LoVo (cell line): ENCODE measurements at regions not wholly inside any gene's neighbourhood (a gene's known extent, or its start where the extent isn't known, plus 50 kb on each side); places are given as distances from the start of the nearest gene placed in this dataset.
"Not testable (repeated sequence)": the region's sequence is repeated elsewhere in the genome, so short reads cannot be mapped to it uniquely, and the experiment has no call there.

ENCODE experiments used
- DNase-seq: peaks from one replicate; pipeline ENCODE4 v3.0.0-alpha.2; 2016; ENCODE audit warnings: low spot score

DNA sequence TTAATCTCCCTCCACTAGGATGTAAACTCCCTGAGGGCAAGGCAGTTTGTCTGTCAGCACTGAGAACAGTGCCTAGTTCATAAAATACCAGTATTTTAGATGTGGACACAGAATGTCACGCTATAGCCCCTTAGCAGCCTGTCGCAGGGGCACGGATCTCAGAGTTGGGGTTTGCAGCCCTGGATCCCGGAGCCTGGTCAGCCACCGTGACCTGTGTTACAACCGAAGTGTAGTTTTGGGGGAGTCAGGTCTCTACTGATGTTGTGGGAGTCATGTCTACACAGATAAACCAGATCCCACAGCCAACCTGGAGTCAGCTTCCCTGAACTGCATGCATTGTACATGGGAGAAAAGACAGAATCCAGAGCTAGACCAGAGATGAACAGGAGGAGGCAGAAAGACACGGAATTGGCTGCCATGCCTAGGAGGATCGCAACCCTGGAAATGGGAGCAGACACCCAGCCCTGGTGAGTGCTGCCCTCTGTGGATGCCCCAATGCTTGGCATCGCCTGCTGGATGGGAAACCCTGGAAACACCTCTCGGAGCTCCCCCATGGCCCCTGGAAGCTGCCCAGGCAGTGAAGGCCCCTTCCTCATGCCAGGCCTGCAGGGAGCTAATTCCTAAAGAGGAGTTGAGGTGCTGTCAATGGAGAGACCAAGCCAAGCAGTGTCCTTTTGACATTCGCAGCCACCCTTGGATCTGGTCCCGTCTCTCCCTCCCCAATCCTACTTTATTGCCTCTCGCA, 851.3 kb downstream of the TBC1D22A start:
- no peak for DNase-seq

DNA sequence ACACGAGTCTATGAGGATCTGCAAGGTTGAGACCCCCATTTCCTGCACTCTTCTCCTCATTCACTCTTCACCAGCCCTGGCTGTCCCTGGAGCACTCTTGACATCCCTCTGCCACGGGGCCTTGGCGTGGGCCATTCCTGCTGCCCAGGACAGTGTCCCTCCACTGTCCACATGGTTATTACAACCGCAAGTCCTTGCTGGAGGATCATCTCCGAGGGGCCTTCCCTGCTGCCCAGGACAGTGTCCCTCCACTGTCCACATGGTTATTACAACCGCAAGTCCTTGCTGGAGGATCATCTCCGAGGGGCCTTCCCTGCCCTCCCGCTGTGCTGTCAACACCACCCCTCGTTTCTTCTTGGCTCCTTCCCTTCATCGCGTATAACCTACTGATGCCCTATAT, 850.7 kb downstream of the TBC1D22A start:
- not testable (repeated sequence) for DNase-seq

DNA sequence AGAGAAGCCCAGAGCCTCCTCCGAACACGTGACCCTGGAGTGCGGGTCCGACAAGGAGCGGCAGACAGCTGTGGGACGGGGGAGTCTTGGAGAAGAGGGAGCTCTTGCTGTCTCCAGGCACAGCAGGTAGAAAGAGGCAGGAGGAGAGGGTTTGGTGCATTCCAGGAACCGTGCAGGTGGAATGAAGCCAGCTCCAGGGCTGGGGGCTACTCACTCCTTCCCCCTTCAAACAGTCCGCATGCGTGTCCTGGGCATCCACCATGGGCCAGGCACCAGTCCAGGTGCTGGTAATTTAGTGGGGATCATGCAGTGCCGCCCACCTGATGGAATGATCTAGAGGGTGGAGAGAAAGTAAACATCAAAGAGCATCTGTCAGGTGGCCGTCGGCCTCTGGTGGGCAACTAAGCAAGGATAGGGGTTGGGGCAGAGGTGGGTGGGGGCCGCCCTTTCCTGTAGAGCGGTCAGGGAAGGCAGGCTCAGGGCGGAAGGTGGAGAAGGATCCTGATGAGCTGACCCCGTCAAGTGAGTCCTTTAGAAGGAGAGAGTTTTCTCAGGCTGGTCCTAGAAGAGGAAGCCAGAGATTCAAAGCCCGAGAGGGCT, 850.0 kb downstream of the TBC1D22A start:
- DNase-seq = no peak

DNA sequence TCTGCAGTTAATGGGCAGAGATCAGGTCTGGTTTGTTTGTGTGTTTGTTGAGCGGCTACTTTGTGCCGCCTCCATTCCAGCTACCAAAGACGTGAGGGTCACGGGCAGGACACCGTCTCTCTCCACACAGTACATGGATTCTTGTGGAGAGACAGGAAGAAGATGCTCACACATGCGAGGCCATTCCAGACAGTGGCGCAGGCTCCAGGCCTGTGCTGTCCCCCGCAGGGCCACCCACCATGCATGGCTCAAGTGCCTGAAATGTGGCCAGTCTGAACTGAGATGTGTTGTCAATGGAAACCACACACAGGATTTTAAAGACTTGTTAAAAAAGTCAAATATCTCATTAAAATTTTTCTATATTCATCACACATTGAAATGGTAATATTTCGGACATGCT, 848.3 kb downstream of the TBC1D22A start:
- no peak for DNase-seq

GRCh38 chr22:47610281-47610680, 847.8 kb downstream of the TBC1D22A start:
- no peak for DNase-seq

- no peak for DNase-seq
Measured at GRCh38 chr22:47609653-47610052, 847.2 kb downstream of the TBC1D22A start.

DNA sequence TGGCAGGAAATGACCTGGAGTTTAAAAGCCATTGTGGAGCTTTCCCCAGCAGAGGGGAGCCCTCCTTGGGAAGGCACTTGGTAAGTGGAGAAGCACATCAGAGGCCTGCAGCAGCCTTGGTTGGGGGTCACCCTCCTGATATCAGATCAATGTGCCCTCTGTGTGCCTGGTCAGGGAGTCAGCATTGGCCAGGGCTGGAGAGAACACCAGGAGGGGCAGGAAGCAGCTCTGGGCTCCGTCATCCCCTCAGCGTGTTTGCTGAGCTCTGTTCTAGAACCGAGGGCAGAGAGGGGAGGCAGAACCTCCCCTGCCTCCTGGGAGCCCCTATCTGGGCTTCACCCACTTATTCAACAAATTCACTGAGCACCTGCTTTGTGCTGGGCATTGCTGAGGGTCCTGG, 846.0 kb downstream of the TBC1D22A start:
- no peak for DNase-seq

DNA sequence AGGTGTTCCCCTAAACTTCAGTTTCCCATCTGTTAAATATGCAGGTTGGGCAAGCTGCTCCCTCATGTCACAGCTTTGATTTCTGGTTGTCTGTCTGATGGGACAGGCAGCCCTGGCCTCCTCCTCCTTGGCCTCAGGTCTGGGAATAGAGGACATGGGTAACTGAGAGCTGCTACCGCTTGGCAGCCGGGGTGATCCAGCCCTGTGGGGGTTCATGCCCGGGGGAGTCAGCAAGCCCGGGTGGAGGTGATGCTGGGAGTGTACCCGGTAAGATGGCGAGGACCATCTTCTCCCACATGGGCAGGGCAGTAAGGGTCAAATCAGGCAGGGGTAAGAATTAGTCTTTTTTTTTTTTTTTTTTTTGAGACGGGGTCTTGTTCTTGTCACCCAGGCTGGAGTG, 845.0 kb downstream of the TBC1D22A start:
- DNase-seq = no peak

DNA sequence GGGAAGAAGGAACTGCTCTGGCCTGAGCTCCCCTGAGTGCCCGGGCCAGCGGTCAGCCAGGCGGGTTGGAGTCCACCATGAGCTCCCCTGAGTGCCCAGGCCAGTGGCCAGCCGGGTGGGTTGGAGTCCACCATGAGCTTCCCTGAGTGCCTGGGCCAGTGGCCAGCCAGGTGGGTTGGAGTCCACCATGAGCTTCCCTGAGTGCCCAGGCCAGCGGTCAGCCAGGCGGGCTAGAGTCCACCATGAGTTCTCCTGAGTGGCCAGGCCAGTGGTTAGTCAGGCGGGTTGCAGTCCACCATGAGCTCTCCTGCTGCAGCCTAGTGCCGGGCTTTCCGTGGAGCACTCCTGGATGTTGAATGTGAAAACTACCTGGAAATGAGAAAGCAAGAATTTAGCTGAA, 844.0 kb downstream of the TBC1D22A start:
- DNase-seq = no peak

- DNase-seq = no peak
Measured at GRCh38 chr22:47605886-47606285, 843.4 kb downstream of the TBC1D22A start.

DNA sequence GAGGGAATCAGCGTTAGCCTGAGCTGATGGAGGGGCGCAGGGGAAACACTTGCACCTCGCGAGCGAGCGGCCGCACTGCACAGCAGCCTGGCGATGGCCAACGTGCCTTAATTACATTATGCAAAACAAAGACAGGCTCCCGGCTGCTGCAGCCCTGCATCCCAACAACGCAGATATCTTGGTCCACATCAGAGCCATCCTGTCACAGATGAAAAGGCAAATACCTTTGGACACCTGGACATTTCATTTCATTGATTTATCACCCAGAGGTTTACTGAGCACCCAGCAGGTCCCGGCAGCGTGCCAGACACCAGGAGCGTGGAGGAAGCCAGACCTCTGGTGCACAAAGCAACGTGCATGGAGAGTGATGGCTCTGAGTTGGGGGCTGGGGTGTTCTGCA, 843.0 kb downstream of the TBC1D22A start:
- DNase-seq = no peak

DNA sequence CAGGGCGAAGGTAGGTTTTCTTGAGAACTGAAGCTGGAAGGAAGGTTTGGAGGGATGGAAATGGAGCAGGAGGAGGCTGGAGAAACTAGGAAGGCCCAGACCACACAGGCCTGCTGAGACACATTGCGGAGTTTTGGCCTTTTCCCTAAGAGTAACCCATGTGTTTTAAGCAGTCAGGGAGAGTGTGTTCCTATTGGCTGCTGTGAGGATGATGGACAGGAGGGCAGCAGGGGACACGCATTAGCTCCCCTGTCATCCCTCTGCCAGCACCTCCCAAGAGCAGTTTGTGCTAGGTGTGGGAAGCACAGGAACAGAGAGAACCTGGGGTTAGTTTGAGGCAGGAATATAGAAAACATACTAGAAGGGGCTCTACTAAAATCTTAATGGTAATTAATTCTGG, 842.1 kb downstream of the TBC1D22A start:
- DNase-seq = no peak

DNA sequence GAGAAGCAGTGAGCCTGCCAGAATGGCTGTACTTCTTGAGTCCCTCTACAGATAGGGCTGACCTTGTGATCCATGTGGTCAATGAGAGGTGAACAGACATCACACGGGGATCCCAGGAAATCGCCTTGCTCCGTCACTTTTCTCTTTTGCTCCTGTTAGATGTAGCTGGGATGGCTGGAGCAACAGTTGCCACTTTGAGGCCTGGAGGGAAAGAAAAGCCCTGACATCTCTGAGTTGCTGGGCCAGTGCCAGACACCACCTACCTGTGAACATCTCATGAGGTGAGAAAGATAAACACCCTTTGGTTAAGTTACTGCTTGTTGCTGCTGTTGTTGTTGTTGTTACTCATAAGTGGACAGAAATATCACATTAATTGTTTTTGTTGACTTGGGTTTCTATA, 840.3 kb downstream of the TBC1D22A start:
- DNase-seq = no peak

GRCh38 chr22:47601666-47602065, 839.2 kb downstream of the TBC1D22A start:
- DNase-seq = no peak

GRCh38 chr22:47600791-47601625, 838.6 kb downstream of the TBC1D22A start:
- DNase-seq = no peak

- DNase-seq = no peak
Measured at GRCh38 chr22:47600281-47600680, 837.8 kb downstream of the TBC1D22A start.

- no peak for DNase-seq
Measured at GRCh38 chr22:47599753-47600152, 837.3 kb downstream of the TBC1D22A start.

GRCh38 chr22:47598864-47599263, 836.4 kb downstream of the TBC1D22A start:
- DNase-seq = no peak

DNA sequence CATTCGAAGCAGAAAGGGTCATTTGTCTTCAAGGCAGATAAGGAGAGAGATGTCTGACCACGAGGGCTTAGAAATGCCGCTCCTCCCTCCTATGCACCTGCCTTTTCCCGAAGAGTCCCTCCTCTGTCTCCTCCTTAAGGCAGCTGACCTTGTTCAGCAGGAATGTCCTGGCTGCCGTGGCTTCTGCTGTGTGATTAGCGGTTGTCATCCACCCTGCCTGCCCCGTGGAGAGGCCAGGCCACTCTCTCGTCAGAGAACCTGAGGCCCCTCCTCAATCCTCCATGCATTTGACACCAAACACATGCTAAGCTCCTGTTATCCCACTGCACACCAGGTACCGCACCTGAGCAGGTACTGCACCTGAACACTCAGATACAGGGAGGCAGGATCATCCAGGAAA, 834.6 kb downstream of the TBC1D22A start:
- no peak for DNase-seq

DNA sequence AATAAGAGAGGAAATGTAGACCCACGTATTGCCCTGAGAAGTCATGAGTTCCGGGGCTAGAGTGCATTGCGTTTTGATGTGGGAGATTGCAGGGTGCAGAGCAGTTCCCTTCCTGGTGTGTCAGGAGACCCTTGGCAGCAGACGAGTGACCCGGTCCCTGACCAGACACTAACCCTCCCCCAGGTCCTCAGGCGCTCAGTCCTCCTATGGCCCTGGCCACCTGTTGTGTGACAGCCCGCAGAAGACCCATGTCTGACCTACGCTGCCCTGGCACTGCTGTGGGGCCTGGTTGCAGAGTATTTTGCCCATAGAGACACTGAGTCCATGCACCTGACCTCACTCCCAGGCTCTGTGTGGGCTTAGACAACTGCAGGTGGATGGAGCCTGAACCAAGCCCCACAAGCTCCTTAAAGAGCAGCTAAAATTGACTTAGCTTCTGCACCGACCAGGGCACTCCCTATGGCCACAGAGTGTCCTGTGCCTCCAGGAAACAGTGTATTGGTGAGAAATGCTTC, 833.8 kb downstream of the TBC1D22A start:
- no peak for DNase-seq

DNA sequence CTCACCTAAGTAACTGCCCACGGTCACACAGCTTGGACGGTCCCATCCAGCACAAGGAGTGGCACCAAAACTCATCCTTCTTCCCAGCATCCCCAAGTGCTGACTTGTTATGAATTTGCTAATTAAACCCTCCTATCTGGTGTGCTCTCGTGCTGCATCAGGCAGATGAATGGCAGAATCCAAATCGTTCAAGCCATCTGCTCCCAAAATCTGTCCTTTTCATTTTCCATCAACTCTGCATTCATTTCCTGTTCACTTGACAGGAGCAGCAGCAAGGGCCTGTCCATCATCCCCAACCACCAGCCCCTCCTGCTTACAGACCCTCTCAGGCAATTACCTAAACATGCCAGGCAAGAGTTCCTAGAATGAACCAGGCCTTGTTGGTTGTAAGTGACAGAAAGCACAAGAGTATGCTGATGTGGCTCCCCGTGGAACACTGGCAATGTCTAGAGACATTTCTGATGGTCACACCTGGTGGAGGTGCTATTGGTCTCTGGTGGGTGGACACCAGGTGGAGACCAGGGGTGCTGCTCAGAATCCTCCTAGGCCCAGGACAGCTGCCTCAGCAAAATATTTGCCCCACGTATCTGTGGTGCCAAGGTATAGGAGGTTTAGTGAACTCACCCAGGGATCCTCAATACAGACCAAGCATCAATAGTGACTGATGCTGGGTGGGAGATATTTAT, 832.5 kb downstream of the TBC1D22A start:
- DNase-seq = no peak

GRCh38 chr22:47593911-47594311, 831.5 kb downstream of the TBC1D22A start:
- no peak for DNase-seq
